Naive thymus-derived CD8-positive, alpha-beta T cell (primary cell): ENCODE measurements at regions not wholly inside any gene's neighbourhood (a gene's known extent, or its start where the extent isn't known, plus 50 kb on each side); places are given as distances from the start of the nearest gene placed in this dataset.

Experiments used
- ATAC-seq, 2 donors: fragments of 150-1000 bp; cut with Tn5 transposase in 1 of 2; sonication (Bioruptor Pico), chemical (Tn5 transposase) in 1 of 2; 1 replicate in 1 of 2; 2 replicates in 1 of 2; pipeline ENCODE4 v1.10.0; 2021; ENCODE audit warnings: mild to moderate bottlenecking in 2 of 2, moderate library complexity in 2 of 2
- POLR2A ChIA-PET: fragments of 350-600 bp; sonication (Branson Sonifier 250); formaldehyde crosslinking; loops from one replicate; lab custom pipeline; 2021; ENCODE audit warnings: antibody characterized with exemption; lab: Charles Lee
- DNase-seq, 10 donors: peaks; one replicate each; pipeline versions ENCODE4 v3.0.0 to v3.0.0-alpha.2; 2020 to 2022
- H3K27ac Mint-ChIP-seq, 10 donors: one replicate each; pipeline ENCODE4 v1.8.0; 2020 to 2022; ENCODE audit warnings: mild to moderate bottlenecking in 10 of 10, mixed read lengths in 10 of 10, moderate library complexity in 4 of 10, inconsistent platforms in 1 of 10
- H3K27me3 Mint-ChIP-seq, 5 donors: one replicate each; pipeline ENCODE4 v1.8.0; 2021 to 2022; ENCODE audit warnings: mixed read lengths in 5 of 5
- H3K36me3 Mint-ChIP-seq, 3 donors: one replicate each; pipeline ENCODE4 v1.8.0; 2020 to 2022; ENCODE audit warnings: mixed read lengths in 3 of 3, mild to moderate bottlenecking in 2 of 3, inconsistent platforms in 1 of 3
- H3K4me1 Mint-ChIP-seq, 4 donors: one replicate each; pipeline ENCODE4 v1.8.0; 2021 to 2022; ENCODE audit warnings: mixed read lengths in 4 of 4
- H3K4me3 Mint-ChIP-seq, 10 donors: one replicate each; pipeline ENCODE4 v1.8.0; 2020 to 2022; ENCODE audit warnings: mild to moderate bottlenecking in 10 of 10, mixed read lengths in 10 of 10, moderate library complexity in 6 of 10, inconsistent platforms in 1 of 10
- H3K9me3 Mint-ChIP-seq, 9 donors: one replicate each; pipeline ENCODE4 v1.8.0; 2020 to 2022; ENCODE audit warnings: mixed read lengths in 9 of 9, mild to moderate bottlenecking in 3 of 9, inconsistent platforms in 1 of 9, moderate library complexity in 1 of 9

DNA sequence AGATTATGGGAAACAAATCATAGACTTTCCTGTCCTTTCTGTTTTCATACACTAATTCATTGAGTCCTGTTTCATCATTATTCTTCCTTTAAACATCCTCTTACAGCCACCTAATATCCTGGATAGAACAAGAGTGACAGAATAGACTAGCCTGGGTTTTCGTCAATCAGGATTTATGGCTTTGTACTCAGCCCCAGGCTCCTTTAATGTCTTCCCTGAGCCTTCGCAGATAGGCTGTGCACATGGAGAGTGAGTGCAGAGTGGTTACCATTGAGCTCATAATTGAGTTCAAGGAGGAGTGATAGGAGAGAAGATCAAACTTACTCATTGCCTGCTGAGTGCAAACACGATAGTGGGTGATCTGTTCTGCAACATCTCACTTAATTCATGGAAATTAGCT, 304.9 kb downstream of the TDRD3 start:
- peaks cover 0 to 17% (median 0%) of the 10 kb centered on the region in 9 donors for H3K9me3 Mint-ChIP-seq
- H3K4me3 Mint-ChIP-seq, result no peak overlapping the region
- peaks cover 0 to 9% (median 5%) of the 10 kb centered on the region in 5 donors for H3K27me3 Mint-ChIP-seq
- POLR2A ChIA-PET, result no interaction called here
- DNase-seq, result no peak
- H3K4me1 Mint-ChIP-seq, result no peaks in the 10 kb centered on the region
- ATAC-seq, result no peak
- no peak overlapping the region for H3K27ac Mint-ChIP-seq
- no peaks in the 10 kb centered on the region for H3K36me3 Mint-ChIP-seq

DNA sequence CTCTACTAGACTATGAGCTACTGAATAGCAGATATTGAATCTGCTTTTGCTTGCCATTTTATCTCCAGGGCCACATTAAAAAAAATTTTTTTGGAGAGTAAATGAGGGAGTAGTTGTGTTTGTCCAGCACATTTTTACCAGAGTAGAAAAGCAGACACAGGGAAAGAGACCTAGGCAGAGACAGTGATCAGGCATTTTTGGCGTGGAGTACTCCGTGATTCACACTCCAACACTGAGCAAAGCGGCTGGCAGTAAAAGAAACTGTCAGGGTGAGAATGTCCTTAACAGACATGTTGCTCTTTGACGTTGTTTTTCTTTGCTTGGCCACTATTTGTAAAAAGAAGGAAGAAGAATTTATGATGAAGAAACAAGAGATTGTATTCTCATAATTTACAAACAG, 304.0 kb downstream of the TDRD3 start:
- Mint-ChIP-seq H3K4me3 (no peak overlapping the region), H3K27me3 (peaks cover 0 to 13% (median 5%) of the 10 kb centered on the region in 5 donors), H3K4me1 (no peaks in the 10 kb centered on the region), H3K9me3 (peaks cover 0 to 17% (median 0%) of the 10 kb centered on the region in 9 donors), H3K27ac (no peak overlapping the region), H3K36me3 (no peaks in the 10 kb centered on the region)
- ATAC-seq (no peak), DNase-seq (no peak)
- POLR2A ChIA-PET, result no interaction called here

DNA sequence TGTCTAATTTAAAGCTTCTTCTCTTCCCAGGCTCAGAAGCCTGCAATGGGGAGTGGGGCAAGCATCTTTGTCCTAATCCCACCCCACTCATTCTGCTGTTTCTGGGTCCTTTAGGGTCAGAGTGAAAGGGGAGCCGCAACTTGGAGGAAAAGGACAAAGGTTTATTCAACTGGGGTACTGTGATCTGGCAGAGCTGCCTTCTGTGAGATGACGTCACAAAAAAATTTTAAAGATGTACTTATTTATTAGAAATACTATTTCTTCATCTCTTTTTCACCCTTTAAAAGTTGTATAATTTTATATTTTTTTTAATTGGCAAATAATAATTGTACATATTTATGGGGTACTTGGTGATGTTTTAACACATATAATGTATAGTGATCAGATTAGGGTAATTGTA, 302.6 kb downstream of the TDRD3 start:
- POLR2A ChIA-PET, result no interaction called here
- Mint-ChIP-seq H3K27ac (no peak overlapping the region), H3K4me1 (no peaks in the 10 kb centered on the region), H3K36me3 (no peaks in the 10 kb centered on the region), H3K4me3 (no peak overlapping the region), H3K27me3 (peaks cover 0 to 10% (median 5%) of the 10 kb centered on the region in 5 donors), H3K9me3 (peaks cover 0 to 13% (median 0%) of the 10 kb centered on the region in 9 donors)
- ATAC-seq, result no peak
- no peak for DNase-seq

DNA sequence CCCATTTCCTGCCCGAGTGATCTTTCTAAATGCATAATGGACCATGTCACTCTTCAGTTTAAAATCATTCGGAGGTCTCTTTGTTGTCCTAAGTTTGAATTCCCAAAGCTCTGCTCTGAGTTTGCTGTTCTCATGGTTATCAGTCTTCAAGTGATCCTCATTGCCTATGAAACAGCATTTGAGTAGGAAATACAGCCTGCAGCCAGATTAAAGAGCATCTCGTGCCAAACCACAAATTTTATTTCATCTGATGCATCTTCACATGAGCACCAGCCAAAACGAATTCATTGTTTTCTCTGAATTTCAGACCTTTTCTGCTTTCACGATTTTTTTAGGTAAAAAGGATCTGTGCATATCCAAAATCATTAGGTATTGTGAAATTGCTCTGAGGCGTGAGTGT, 299.6 kb downstream of the TDRD3 start:
- Mint-ChIP-seq H3K27ac (no peak overlapping the region), H3K4me3 (no peak overlapping the region), H3K36me3 (no peaks in the 10 kb centered on the region), H3K9me3 (peaks cover 0 to 4% (median 0%) of the 10 kb centered on the region in 9 donors), H3K4me1 (no peaks in the 10 kb centered on the region), H3K27me3 (peaks cover 0 to 9% (median 5%) of the 10 kb centered on the region in 5 donors)
- ATAC-seq, result no peak
- no peak for DNase-seq
- POLR2A ChIA-PET, result no interaction called here

DNA sequence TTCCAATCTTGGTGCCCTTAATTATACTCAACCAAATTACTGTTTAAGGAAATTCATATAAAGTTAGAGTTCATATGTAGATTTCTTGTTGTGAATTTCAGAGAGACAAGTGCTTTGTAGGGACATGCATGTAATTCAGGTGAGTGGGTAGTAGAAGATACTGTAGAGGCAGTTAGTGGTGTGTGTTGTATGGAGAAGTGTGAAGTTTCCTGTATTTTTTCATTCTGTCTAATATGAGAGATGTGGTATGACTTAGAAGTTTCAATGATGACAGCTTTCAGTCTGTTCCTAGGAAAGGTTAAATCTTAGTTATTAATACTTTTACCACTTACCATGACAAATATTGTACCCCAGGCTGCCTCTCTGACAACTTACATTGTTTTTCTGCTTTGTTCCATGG, 294.2 kb downstream of the TDRD3 start:
- no peaks in the 10 kb centered on the region for H3K4me1 Mint-ChIP-seq
- POLR2A ChIA-PET, result no interaction called here

DNA sequence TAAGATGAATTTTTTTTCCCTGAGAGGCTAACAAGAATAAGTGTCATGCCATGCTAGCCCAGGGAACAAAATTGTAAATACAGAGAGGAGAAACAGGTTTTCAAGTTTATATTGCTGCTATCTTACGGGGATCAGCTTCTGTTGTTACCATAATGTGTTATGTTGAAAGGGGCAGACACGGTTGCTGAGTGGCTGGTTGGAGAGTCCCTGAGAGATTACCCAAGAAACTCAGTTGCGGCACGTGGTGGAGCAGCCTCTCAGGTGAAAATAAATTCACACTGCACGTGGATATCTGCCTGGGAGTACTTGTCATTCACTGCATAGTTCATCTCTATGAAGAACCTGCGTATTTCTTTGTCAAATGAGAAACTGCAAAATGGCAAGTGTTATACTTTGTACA, 293.6 kb downstream of the TDRD3 start:
- no peaks in the 10 kb centered on the region for H3K36me3 Mint-ChIP-seq
- no peak overlapping the region for H3K27ac Mint-ChIP-seq
- no peaks in the 10 kb centered on the region for H3K4me1 Mint-ChIP-seq
- peaks cover 0 to 3% (median 1%) of the 10 kb centered on the region in 5 donors for H3K27me3 Mint-ChIP-seq
- no peak for ATAC-seq
- H3K4me3 Mint-ChIP-seq, result no peak overlapping the region
- DNase-seq, result no peak
- POLR2A ChIA-PET, result no interaction called here
- peaks cover 0 to 10% (median 4%) of the 10 kb centered on the region in 9 donors for H3K9me3 Mint-ChIP-seq

More for the DNA sequence above, 294.2 kb downstream of the TDRD3 start:
- peaks cover 0 to 10% (median 4%) of the 10 kb centered on the region in 9 donors for H3K9me3 Mint-ChIP-seq
- ATAC-seq (no peak), DNase-seq (no peak)
- peaks cover 0 to 3% (median 1%) of the 10 kb centered on the region in 5 donors for H3K27me3 Mint-ChIP-seq
- no peak overlapping the region for H3K27ac Mint-ChIP-seq
- no peaks in the 10 kb centered on the region for H3K36me3 Mint-ChIP-seq
- H3K4me3 Mint-ChIP-seq, result no peak overlapping the region

DNA sequence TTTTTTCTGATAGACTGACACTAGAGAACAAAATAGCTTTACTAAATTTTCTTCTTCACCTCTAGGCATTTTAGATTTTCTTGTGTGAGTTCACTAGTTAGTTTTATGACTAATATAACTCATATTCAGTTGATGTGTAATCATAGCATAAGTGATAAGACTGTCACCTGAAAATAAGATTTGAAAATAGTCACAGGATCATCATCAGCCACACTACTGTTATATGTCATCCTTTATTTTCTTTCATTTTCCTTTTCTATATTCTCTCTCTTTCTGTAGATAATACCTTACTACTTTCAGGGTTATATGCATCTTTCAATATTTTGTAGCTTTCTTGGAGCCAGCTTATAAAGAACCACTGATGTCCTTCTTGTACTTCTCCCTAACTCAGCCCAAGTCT, 292.6 kb downstream of the TDRD3 start:
- Mint-ChIP-seq H3K9me3 (peaks cover 0 to 10% (median 4%) of the 10 kb centered on the region in 9 donors), H3K4me3 (no peak overlapping the region), H3K36me3 (no peaks in the 10 kb centered on the region), H3K27me3 (peaks cover 0 to 3% (median 1%) of the 10 kb centered on the region in 5 donors), H3K27ac (no peak overlapping the region), H3K4me1 (no peaks in the 10 kb centered on the region)
- DNase-seq (no peak), ATAC-seq (no peak)
- POLR2A ChIA-PET, result no interaction called here

DNA sequence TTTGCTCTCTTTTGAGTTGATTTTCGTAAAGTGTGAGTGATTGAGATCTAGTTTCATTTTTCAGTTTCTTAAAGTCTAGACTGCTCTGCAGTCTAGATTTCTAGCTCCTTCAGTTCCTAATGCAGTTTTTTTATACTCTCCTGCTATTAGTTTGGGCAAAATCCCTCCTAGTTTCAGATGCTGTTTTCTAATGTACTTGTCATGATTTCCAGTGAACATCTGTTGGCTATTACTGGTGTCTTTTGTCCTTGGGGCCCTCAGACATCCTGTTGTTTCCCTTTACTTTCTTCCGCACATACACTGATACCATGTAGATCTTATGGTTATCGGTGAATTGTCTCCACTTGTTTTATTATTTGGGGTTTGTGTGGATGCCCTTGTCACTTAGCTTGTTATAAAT, 292.1 kb downstream of the TDRD3 start:
- Mint-ChIP-seq H3K4me1 (no peaks in the 10 kb centered on the region), H3K4me3 (no peak overlapping the region), H3K27ac (no peak overlapping the region), H3K9me3 (peaks cover 0 to 10% (median 4%) of the 10 kb centered on the region in 9 donors), H3K36me3 (no peaks in the 10 kb centered on the region), H3K27me3 (peaks cover 0 to 3% (median 1%) of the 10 kb centered on the region in 5 donors)
- POLR2A ChIA-PET, result no interaction called here
- DNase-seq (no peak), ATAC-seq (no peak)

DNA sequence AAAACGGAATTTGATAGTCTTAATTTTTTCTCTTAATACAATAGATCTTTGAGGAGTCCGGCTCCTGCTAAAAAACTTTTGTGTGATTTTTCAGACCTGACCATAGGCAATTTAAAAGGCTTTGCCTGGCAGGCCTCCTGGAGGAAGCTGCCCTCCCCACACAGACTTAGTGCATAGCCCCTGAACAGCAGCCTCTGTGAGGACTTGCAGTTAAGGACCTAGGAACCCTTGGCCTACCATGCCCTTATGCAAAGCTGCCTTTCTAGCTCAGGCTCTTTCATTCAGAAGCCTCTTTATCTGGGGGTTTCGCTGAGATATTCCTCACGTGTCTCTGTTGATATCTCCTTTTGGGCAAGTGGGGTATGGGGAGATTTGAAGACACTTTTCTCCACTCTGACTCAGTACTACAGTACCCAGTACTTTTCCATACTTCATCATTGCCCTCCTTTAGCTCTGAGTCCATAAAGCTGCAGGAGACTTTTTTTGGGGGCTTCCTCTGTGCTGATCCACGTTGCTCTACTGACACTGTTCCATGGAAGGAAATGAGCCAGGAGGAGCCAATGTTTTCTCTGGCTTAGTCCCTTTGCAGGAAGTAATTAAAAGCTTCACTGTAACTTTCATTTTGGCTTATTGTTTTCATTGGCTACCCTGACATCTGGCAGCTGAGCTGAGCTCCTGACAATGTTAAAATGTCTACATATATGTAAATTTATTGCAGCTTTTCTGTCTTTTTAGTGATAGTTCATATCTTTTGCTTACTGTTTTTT, 283.1 kb downstream of the TDRD3 start:
- Mint-ChIP-seq H3K4me3 (no peak overlapping the region), H3K4me1 (no peaks in the 10 kb centered on the region), H3K36me3 (no peaks in the 10 kb centered on the region), H3K27ac (no peak overlapping the region), H3K27me3 (peaks cover 0 to 11% (median 0%) of the 10 kb centered on the region in 5 donors), H3K9me3 (peaks cover 0 to 2% (median 0%) of the 10 kb centered on the region in 9 donors)
- no peak for DNase-seq
- ATAC-seq, result no peak
- POLR2A ChIA-PET, result no interaction called here

DNA sequence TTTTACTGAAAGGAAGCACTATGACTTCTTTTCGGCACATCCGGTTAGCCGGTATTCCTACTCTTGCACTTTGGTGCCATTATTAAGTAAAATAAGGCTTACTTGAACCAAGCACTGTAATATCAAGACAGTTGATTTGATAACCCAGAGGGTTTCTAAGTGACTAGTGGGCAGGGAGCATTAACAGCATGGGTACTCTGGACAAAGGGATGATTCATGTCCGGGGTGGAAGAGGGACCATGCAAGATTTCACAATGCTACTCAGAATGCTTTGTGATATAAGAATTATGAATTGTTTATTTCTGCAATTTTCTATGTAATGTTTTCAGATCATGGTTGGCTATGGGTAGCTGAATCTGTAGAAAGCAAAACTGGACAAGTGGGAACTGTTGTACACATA, 282.1 kb downstream of the TDRD3 start:
- Mint-ChIP-seq H3K4me3 (no peak overlapping the region), H3K36me3 (no peaks in the 10 kb centered on the region), H3K9me3 (peaks cover 0 to 2% (median 0%) of the 10 kb centered on the region in 9 donors), H3K4me1 (no peaks in the 10 kb centered on the region), H3K27ac (no peak overlapping the region), H3K27me3 (peaks cover 0 to 11% (median 0%) of the 10 kb centered on the region in 5 donors)
- DNase-seq (no peak), ATAC-seq (no peak)
- POLR2A ChIA-PET, result no interaction called here

DNA sequence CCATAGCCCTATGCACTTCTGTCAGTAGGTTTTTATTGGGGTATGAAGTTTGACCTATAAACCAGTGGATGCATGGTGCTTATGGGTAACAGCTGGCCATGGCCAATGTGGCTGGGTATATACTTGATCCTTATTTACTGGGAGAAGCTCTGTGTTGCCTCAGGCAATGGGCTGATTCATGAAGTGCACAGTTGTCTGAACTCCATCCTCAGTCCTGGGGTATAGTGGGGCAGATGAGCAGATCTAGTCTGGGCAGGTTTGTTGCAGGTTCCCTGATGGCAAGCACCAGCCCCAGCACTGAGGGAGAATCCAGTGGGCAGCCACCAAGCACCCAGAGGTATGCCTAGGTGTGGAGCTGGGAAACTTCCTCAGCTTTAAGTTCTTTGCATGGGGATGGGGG, 274.4 kb downstream of the TDRD3 start:
- Mint-ChIP-seq H3K27ac (no peak overlapping the region), H3K4me1 (no peaks in the 10 kb centered on the region), H3K9me3 (peaks cover 4 to 30% (median 12%) of the 10 kb centered on the region in 9 donors), H3K36me3 (peaks cover 0 to 23% (median 0%) of the 10 kb centered on the region in 3 donors), H3K4me3 (no peak overlapping the region), H3K27me3 (peaks cover 0 to 2% (median 0%) of the 10 kb centered on the region in 5 donors)
- ATAC-seq (no peak), DNase-seq (no peak)
- POLR2A ChIA-PET, result no interaction called here

DNA sequence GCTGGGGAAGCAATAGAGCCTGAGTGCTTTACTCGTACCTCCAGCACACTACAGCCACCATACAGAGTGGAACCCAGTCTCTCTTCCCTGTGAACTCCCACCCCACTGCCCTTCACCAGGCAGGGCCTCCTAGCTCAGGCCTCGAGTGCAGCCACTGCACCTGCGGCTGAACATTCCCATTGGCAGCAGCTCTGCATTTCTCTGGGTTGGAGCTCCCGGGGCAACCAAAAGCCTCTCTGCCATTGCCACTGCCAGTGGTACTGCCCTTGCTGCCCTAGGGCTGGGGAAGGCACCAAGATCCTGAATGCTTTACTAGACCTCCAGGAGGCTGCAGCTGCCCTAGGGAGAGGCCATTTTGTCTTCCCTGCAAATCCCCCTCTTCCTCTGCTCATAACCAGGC, 266.8 kb downstream of the TDRD3 start:
- Mint-ChIP-seq H3K27ac (no peak overlapping the region), H3K36me3 (peaks cover 0 to 5% (median 0%) of the 10 kb centered on the region in 3 donors), H3K9me3 (peaks cover 1 to 31% (median 9%) of the 10 kb centered on the region in 9 donors), H3K27me3 (peaks cover 0 to 9% (median 0%) of the 10 kb centered on the region in 5 donors), H3K4me3 (no peak overlapping the region), H3K4me1 (peaks cover 0 to 3% (median 0%) of the 10 kb centered on the region in 4 donors)
- no peak for ATAC-seq
- no peak for DNase-seq
- POLR2A ChIA-PET, result no interaction called here

DNA sequence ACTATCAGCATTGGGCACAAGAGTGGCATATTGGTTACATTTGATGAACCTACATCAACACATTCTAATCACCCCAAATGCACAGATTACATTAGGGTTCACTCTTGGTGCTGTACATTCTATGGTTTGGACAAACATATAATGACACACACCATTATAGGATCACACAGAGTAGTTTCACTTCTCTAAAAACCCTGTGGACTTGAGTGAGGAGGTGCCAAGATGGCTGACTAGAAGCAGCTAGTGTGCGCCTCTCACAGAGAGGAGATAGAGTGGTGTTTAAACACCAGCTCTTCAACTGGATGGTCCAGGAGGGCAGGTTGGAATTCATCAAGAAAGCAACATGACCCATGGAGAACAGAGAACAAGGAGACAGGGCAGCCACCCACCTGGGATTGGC, 265.6 kb downstream of the TDRD3 start:
- DNase-seq (no peak), ATAC-seq (no peak)
- no peaks in the 10 kb centered on the region for H3K36me3 Mint-ChIP-seq
- peaks cover 0 to 3% (median 0%) of the 10 kb centered on the region in 4 donors for H3K4me1 Mint-ChIP-seq
- H3K27ac Mint-ChIP-seq, result no peak overlapping the region
- H3K27me3 Mint-ChIP-seq, result peaks cover 0 to 9% (median 0%) of the 10 kb centered on the region in 5 donors
- no peak overlapping the region for H3K4me3 Mint-ChIP-seq
- H3K9me3 Mint-ChIP-seq, result peaks cover 0 to 35% (median 6%) of the 10 kb centered on the region in 9 donors
- POLR2A ChIA-PET, result no interaction called here
